ENCODE measurements at regions not wholly inside any gene's neighbourhood (a gene's known extent, or its start where the extent isn't known, plus 50 kb on each side); places are given as distances from the start of the nearest gene placed in this dataset.

DNA sequence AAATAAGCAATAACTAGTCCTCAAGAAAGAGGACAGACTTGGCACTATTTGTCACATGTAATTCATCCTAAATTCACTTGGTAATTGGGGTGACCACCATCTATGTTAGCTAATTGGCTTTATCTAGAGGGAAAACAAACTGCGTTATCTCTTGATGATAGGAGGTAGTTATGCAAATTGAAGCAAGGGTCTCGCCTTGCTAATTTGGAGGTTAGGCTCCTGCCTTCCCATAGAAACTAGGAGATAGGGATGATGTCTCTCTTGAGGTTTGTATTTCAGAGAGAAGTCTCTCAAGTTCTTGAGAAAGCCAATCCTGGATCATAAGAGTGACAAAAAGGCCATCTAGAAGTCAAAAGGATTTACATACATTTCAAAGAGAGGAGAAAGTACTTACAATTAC lies 179.9 kb downstream of the SLITRK6 start:
- no peak for TF ChIP-seq POLR2A (IDR thresholded peaks at IDR 0.05; ENCODE audit: low read depth, low read length)
- TF ChIP-seq POLR2AphosphoS5 (IDR thresholded peaks at IDR 0.05; ENCODE audit: low read depth, low read length): no peak
- TF ChIP-seq TAF1 (IDR thresholded peaks at IDR 0.05; ENCODE audit: borderline replicate concordance, low read depth, low read length): no peak
